ENCODE measurements at regions not wholly inside any gene's neighbourhood (a gene's known extent, or its start where the extent isn't known, plus 50 kb on each side); places are given as distances from the start of the nearest gene placed in this dataset.
A peak's percentile ranks its signal among the peaks of the same experiment; 100 is the strongest.

GRCh38 chr9:4435197-4435596 is 55.1 kb upstream of the SLC1A1 start:
- no peak overlapping the region for H3K4me3 ChIP-seq (replicated peaks; ENCODE audit: low read depth, low read length)
- peak; percentile 85 for DNase-seq (ENCODE audit: low read depth)
- no peak for TF ChIP-seq CTCF (IDR thresholded peaks at IDR 0.05; ENCODE audit: low read length, missing control alignments)

- TF ChIP-seq CTCF (IDR thresholded peaks at IDR 0.05; ENCODE audit: low read length, missing control alignments) = no peak
- no peak for DNase-seq (ENCODE audit: low read depth)
- H3K4me3 ChIP-seq (replicated peaks; ENCODE audit: low read depth, low read length) = no peak overlapping the region
These were observed 56.9 kb upstream of the SLC1A1 start for GRCh38 chr9:4433379-4433778.

- DNase-seq (ENCODE audit: low read depth) = peak; percentile 38
- no peak overlapping the region for H3K4me3 ChIP-seq (replicated peaks; ENCODE audit: low read depth, low read length)
- TF ChIP-seq CTCF (IDR thresholded peaks at IDR 0.05; ENCODE audit: low read length, missing control alignments) = no peak
These were observed 59.6 kb upstream of the SLC1A1 start for GRCh38 chr9:4430432-4431261.

- DNase-seq (ENCODE audit: low read depth) = peak; percentile 62
- H3K4me3 ChIP-seq (replicated peaks; ENCODE audit: low read depth, low read length) = no peak overlapping the region
- no peak for TF ChIP-seq CTCF (IDR thresholded peaks at IDR 0.05; ENCODE audit: low read length, missing control alignments)
These were observed 64.8 kb upstream of the SLC1A1 start for GRCh38 chr9:4425319-4426045.

- TF ChIP-seq CTCF (IDR thresholded peaks at IDR 0.05; ENCODE audit: low read length, missing control alignments) = no peak
- no peak overlapping the region for H3K4me3 ChIP-seq (replicated peaks; ENCODE audit: low read depth, low read length)
- DNase-seq (ENCODE audit: low read depth) = peak; percentile 71
These were observed 65.4 kb upstream of the SLC1A1 start for GRCh38 chr9:4424891-4425290.

- TF ChIP-seq CTCF (IDR thresholded peaks at IDR 0.05; ENCODE audit: low read length, missing control alignments) = no peak
- DNase-seq (ENCODE audit: low read depth) = no peak
These were observed 66.2 kb upstream of the SLC1A1 start for GRCh38 chr9:4424038-4424437.

More at GRCh38 chr9:4424038-4424437, 66.2 kb upstream of the SLC1A1 start:
- no peak overlapping the region for H3K4me3 ChIP-seq (replicated peaks; ENCODE audit: low read depth, low read length)

Data from fibroblast of pulmonary artery (primary cell).